ENCODE measurements at regions not wholly inside any gene's neighbourhood (a gene's known extent, or its start where the extent isn't known, plus 50 kb on each side); places are given as distances from the start of the nearest gene placed in this dataset.

DNA sequence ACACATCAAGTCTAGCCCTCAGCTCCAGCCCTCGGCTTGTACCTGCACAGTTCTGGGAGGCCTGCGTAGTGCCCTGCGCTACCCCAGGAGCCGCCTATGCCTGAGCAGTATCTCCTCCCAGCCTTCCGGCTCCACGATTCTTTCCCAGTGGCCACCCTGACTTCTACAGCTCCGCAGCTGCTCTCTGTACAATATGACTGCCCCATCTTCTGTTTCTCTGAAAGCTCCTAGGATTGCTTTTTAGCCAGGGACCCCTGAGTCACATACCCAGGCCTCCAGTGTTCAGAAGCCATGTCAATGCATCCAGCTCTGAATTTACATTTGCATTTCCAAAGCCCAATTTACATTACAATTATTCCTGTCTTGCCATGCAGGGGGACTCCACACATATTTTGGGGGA is 135.5 kb downstream of the PJA1 start:
- Histone ChIP-seq H2AFZ (ENCODE audit: low read length) (no peak overlapping the region), H3K36me3 (ENCODE audit: control insufficient read depth, insufficient read depth, low read length) (no peaks in the 10 kb centered on the region), H3K27ac (ENCODE audit: insufficient read depth, low read length) (no peak overlapping the region), H3K79me2 (ENCODE audit: control insufficient read depth, insufficient read depth, low read length) (no peaks in the 10 kb centered on the region), H3K4me2 (ENCODE audit: extremely low read depth, insufficient read depth, low read length) (no peak overlapping the region), H3K4me3 (replicated peaks in 1 of 4; ENCODE audit: control extremely low read depth in 1 of 4, insufficient read depth in 1 of 4, low read depth in 3 of 4, low read length in 4 of 4) (no peak overlapping the region), H3K9me3 (ENCODE audit: control insufficient read depth, insufficient read depth, low read depth, low read length) (no peaks in the 10 kb centered on the region), H3K9ac (ENCODE audit: insufficient read depth, low read length) (no peak overlapping the region), H3K27me3 (ENCODE audit: control insufficient read depth, insufficient read depth, low read length) (no peaks in the 10 kb centered on the region), H4K20me1 (ENCODE audit: control insufficient read depth, extremely low read depth, insufficient read depth, low read length) (no peaks in the 10 kb centered on the region), H3K4me1 (ENCODE audit: control insufficient read depth, extremely low read depth, insufficient read depth, low read length) (no peaks in the 10 kb centered on the region)
- TF ChIP-seq, protein P1, sequence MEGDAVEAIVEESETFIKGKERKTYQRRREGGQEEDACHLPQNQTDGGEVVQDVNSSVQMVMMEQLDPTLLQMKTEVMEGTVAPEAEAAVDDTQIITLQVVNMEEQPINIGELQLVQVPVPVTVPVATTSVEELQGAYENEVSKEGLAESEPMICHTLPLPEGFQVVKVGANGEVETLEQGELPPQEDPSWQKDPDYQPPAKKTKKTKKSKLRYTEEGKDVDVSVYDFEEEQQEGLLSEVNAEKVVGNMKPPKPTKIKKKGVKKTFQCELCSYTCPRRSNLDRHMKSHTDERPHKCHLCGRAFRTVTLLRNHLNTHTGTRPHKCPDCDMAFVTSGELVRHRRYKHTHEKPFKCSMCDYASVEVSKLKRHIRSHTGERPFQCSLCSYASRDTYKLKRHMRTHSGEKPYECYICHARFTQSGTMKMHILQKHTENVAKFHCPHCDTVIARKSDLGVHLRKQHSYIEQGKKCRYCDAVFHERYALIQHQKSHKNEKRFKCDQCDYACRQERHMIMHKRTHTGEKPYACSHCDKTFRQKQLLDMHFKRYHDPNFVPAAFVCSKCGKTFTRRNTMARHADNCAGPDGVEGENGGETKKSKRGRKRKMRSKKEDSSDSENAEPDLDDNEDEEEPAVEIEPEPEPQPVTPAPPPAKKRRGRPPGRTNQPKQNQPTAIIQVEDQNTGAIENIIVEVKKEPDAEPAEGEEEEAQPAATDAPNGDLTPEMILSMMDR (conservative IDR thresholded peaks at IDR 0.05 in 1 of 2, IDR thresholded peaks at IDR 0.05 in 1 of 2; ENCODE audit: low read depth in 1 of 2, low read length in 2 of 2) = no peak
- no peak for TF ChIP-seq EZH2 (IDR thresholded peaks at IDR 0.05; ENCODE audit: low read length, missing control alignments)
- DNase-seq (ENCODE audit: low read depth in 2 of 2) = no peak

DNA sequence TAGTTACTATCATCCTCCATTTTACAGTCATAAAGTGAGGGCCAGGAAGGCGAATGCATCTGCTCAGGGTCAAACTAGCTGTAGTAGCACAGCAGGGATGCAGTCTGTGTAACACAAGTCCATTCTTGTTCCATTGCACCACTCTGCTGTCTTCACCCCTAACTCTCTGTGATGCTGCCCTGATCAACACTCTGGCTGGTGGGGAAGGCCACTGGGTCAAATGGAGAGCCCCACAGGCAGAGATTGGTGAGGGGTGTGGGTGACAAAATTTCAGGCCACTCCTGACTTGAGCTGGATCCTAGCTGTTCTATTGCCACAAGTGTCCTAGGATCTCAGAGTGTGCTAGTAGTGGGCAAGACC is 136.5 kb downstream of the PJA1 start:
- H2AFZ ChIP-seq (ENCODE audit: low read length) = no peak overlapping the region
- H3K9me3 ChIP-seq (ENCODE audit: control insufficient read depth, insufficient read depth, low read depth, low read length) = no peaks in the 10 kb centered on the region
- H3K27ac ChIP-seq (ENCODE audit: insufficient read depth, low read length) = no peak overlapping the region
- no peaks in the 10 kb centered on the region for H3K4me1 ChIP-seq (ENCODE audit: control insufficient read depth, extremely low read depth, insufficient read depth, low read length)
- H3K4me2 ChIP-seq (ENCODE audit: extremely low read depth, insufficient read depth, low read length) = no peak overlapping the region
- no peak for TF ChIP-seq EZH2 (IDR thresholded peaks at IDR 0.05; ENCODE audit: low read length, missing control alignments)
- TF ChIP-seq, protein P1 (conservative IDR thresholded peaks at IDR 0.05 in 1 of 2, IDR thresholded peaks at IDR 0.05 in 1 of 2; ENCODE audit: low read depth in 1 of 2, low read length in 2 of 2) = no peak
- H4K20me1 ChIP-seq (ENCODE audit: control insufficient read depth, extremely low read depth, insufficient read depth, low read length) = no peaks in the 10 kb centered on the region
- DNase-seq (ENCODE audit: low read depth in 2 of 2) = no peak
- H3K4me3 ChIP-seq (replicated peaks in 1 of 4; ENCODE audit: control extremely low read depth in 1 of 4, insufficient read depth in 1 of 4, low read depth in 3 of 4, low read length in 4 of 4) = no peak overlapping the region
- H3K79me2 ChIP-seq (ENCODE audit: control insufficient read depth, insufficient read depth, low read length) = no peaks in the 10 kb centered on the region
- H3K9ac ChIP-seq (ENCODE audit: insufficient read depth, low read length) = no peak overlapping the region
- no peaks in the 10 kb centered on the region for H3K27me3 ChIP-seq (ENCODE audit: control insufficient read depth, insufficient read depth, low read length)
- H3K36me3 ChIP-seq (ENCODE audit: control insufficient read depth, insufficient read depth, low read length) = no peaks in the 10 kb centered on the region

DNA sequence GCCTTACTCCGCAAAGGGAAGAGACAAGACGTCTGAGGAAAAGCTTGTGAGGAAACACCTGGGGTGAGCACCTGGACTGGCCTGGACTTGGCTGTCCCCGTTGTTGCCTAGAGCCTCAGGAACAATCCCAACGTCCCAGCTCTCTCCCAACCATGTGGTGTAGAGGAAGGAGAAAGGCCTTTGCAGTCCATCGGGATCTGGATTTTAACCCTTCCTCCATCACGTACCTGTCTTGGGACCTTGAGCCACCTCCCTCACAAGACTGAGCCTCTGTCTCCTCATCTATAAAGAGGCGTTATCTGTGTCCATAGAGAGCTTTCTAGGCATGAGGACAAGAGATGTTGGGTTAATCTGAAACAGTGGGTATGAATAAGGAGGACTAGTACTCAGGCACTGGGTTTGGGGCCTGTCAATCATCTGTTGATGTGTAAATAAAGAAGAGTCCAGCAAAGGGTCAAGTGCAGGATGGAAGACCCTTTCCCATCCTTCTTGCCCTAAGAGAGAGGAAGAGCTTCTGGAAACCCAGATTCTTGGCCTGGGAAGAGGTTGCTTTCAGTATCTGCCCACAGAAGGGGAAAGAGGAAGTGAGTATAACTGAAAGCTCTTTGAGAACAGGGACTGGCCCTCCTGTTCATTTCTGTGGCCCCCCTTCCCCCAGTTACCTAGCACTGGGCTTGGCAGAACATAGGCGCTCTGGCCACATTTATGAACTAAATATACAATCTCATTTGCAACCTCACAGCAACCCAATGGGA is 137.1 kb downstream of the PJA1 start:
- Histone ChIP-seq H3K27ac (ENCODE audit: insufficient read depth, low read length) (no peak overlapping the region), H3K79me2 (ENCODE audit: control insufficient read depth, insufficient read depth, low read length) (no peaks in the 10 kb centered on the region), H4K20me1 (ENCODE audit: control insufficient read depth, extremely low read depth, insufficient read depth, low read length) (no peaks in the 10 kb centered on the region), H3K4me2 (ENCODE audit: extremely low read depth, insufficient read depth, low read length) (peak overlapping the region; percentile 25), H3K9ac (ENCODE audit: insufficient read depth, low read length) (no peak overlapping the region), H3K4me1 (ENCODE audit: control insufficient read depth, extremely low read depth, insufficient read depth, low read length) (no peaks in the 10 kb centered on the region), H3K9me3 (ENCODE audit: control insufficient read depth, insufficient read depth, low read depth, low read length) (no peaks in the 10 kb centered on the region), H3K36me3 (ENCODE audit: control insufficient read depth, insufficient read depth, low read length) (no peaks in the 10 kb centered on the region), H3K27me3 (ENCODE audit: control insufficient read depth, insufficient read depth, low read length) (no peaks in the 10 kb centered on the region), H2AFZ (ENCODE audit: low read length) (no peak overlapping the region), H3K4me3 (replicated peaks in 1 of 4; ENCODE audit: control extremely low read depth in 1 of 4, insufficient read depth in 1 of 4, low read depth in 3 of 4, low read length in 4 of 4) (no peak overlapping the region)
- no peak for TF ChIP-seq EZH2 (IDR thresholded peaks at IDR 0.05; ENCODE audit: low read length, missing control alignments)
- TF ChIP-seq, protein P1 (conservative IDR thresholded peaks at IDR 0.05 in 1 of 2, IDR thresholded peaks at IDR 0.05 in 1 of 2; ENCODE audit: low read depth in 1 of 2, low read length in 2 of 2) = no peak
- DNase-seq (ENCODE audit: low read depth in 2 of 2) = no peak
